GM10248 (cell line): ENCODE measurements at regions not wholly inside any gene's neighbourhood (a gene's known extent, or its start where the extent isn't known, plus 50 kb on each side); places are given as distances from the start of the nearest gene placed in this dataset.
"Not testable (repeated sequence)": the region's sequence is repeated elsewhere in the genome, so short reads cannot be mapped to it uniquely, and the experiment has no call there.

Experiments used
- CTCF ChIA-PET: fragments of 300-600 bp; sonication (Branson Sonifier 250); formaldehyde crosslinking; extraction: SDS; loops from one replicate; lab custom pipeline; 2021; ENCODE audit warnings: antibody characterized with exemption; lab: Yijun Ruan, JAX
- POLR2A ChIA-PET: fragments of 350-650 bp; sonication (Branson Sonifier 250); formaldehyde crosslinking; extraction: SDS; loops from one replicate; lab custom pipeline; 2020; ENCODE audit warnings: antibody characterized with exemption; lab: Yijun Ruan, JAX
- DNase-seq: peaks from one replicate; pipeline ENCODE4 v3.0.0; 2012; ENCODE audit errors: extremely low spot score
- TF ChIP-seq, protein P1 (sequence below): IDR thresholded peaks from 2 replicates; pipeline ENCODE4 v1.5.1; 2012; ENCODE audit warnings: mild to moderate bottlenecking, low read depth; ENCODE audit errors: extremely low read depth, missing control alignments, control extremely low read depth

GRCh38 chr3:193962986-193963685 is 172.8 kb upstream of the HES1 start:
- POLR2A ChIA-PET = no interaction called here
- CTCF ChIA-PET = interaction anchor here (0.8 kb wide), 1 partner anchor 8 kb away, joined by 4 read pairs; no protein-coding TSS in a partner anchor
- TF ChIP-seq, protein P1, sequence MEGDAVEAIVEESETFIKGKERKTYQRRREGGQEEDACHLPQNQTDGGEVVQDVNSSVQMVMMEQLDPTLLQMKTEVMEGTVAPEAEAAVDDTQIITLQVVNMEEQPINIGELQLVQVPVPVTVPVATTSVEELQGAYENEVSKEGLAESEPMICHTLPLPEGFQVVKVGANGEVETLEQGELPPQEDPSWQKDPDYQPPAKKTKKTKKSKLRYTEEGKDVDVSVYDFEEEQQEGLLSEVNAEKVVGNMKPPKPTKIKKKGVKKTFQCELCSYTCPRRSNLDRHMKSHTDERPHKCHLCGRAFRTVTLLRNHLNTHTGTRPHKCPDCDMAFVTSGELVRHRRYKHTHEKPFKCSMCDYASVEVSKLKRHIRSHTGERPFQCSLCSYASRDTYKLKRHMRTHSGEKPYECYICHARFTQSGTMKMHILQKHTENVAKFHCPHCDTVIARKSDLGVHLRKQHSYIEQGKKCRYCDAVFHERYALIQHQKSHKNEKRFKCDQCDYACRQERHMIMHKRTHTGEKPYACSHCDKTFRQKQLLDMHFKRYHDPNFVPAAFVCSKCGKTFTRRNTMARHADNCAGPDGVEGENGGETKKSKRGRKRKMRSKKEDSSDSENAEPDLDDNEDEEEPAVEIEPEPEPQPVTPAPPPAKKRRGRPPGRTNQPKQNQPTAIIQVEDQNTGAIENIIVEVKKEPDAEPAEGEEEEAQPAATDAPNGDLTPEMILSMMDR = no peak
- no peak for DNase-seq

- TF ChIP-seq, protein P1 = no peak
- ChIA-PET POLR2A (no interaction called here), CTCF (no interaction called here)
- peak; percentile 51 for DNase-seq
These were observed 172.0 kb upstream of the HES1 start for GRCh38 chr3:193963808-193964516.

DNA sequence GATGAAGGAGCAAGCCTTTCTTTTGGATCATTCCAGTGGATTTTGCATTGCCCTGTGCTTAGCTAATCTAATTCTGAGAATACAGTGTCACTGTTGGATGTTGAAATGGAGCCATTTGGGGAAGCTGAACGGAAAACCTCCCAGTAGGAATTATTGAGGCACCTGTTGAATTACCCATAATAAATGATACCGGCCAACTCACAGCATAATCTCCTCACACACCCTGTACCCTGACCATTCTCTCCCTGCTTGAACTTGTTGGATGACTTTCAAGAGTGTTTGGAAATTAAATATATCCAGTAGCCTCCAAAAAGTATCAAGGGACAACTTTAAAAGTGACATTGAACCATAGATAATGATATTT is 171.4 kb upstream of the HES1 start:
- TF ChIP-seq, protein P1 = no peak
- no peak for DNase-seq
- CTCF ChIA-PET = interaction anchor here (1.6 kb wide), 1 partner anchor 40 kb away, joined by 4 read pairs; no protein-coding TSS in a partner anchor
- POLR2A ChIA-PET = no interaction called here

DNA sequence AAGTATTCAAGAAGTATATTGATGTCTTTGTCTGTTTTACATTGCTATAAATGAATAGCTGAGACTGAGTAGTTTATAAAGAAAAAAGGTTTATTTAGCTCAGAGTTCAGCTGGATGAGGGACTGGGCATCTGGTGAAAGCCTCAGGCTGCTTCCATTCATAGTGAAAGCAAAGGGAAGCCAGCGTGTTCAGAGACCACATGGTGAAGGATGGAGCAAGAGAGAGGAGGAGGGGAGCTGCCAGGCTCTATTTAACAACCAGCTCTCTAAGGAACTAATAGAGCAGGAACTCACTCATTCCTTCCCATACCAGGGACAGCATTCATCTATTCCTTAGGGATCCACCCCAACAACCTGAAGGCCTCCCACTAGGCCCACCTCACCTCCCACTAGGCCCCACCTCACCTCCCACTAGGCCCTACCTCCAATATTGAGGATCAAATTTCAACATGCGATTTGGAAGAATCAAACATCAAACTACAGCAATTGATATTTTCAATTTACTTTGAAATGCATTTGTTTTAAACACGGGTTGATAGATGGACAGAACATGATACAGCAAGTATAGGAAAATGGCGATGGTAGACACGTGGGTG is 167.5 kb upstream of the HES1 start:
- ChIA-PET POLR2A (no interaction called here), CTCF (no interaction called here)
- no peak for DNase-seq
- TF ChIP-seq, protein P1 = no peak

DNA sequence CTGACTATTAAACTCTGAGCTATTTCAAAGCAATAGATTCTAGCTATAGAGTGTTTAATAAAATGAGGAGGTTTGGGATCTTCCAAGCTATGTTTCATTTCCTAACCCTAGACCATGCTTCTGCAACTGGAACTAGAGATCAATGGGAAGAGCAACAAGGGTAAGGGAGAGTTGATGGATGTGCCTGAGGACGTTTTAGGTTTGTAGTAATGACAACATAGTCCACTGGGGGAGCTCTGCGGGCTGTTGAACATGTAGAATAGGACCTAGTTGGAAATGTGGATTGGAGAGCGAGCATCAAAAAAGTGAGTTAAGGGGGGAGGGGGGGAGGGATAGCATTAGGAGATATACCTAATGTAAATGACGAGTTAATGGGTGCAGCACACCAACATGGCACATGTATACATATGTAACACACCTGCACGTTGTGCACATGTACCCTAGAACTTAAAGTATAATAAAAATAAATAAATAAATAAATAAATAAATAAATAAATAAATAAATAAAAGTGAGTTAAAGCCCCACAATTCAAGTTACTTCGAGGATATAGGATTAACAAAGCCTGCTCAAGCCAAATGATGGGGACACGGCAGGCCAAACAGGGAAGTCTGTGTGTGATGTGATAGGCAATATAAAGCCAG is 165.7 kb upstream of the HES1 start:
- TF ChIP-seq, protein P1 = peak; percentile 23
- POLR2A ChIA-PET = not testable (repeated sequence)
- CTCF ChIA-PET = interaction anchor here (0.9 to 3.5 kb wide), 17 partner anchors 10 to 345 kb away, joined by 3 to 27 read pairs (median 3); no protein-coding TSS in a partner anchor
- DNase-seq = peak; percentile 47

GRCh38 chr3:193970773-193971206 is 165.2 kb upstream of the HES1 start:
- POLR2A ChIA-PET = no interaction called here
- TF ChIP-seq, protein P1 = no peak
- DNase-seq = no peak
- CTCF ChIA-PET = interaction anchor here (1.1 to 3.5 kb wide), 13 partner anchors 8 to 236 kb away, joined by 3 to 27 read pairs (median 4); no protein-coding TSS in a partner anchor
